Liver (tissue), 7 donors: ENCODE measurements at regions not wholly inside any gene's neighbourhood (a gene's known extent, or its start where the extent isn't known, plus 50 kb on each side); places are given as distances from the start of the nearest gene placed in this dataset.

Experiments used
- DNase-seq: peaks from one replicate; pipeline ENCODE4 v3.0.0-alpha.2; 2017; ENCODE audit warnings: low spot score
- H3K27ac ChIP-seq, 2 donors: one replicate each; pipeline ENCODE4 v1.7.0; 2013; ENCODE audit warnings: inconsistent platforms in 2 of 2, low read length in 2 of 2, control low read depth in 1 of 2, low read depth in 1 of 2, mild to moderate bottlenecking in 1 of 2
- H3K27me3 ChIP-seq, 4 donors: one replicate each; pipeline versions ENCODE4 v1.6.1 to v1.7.0; 2013; ENCODE audit warnings: low read length in 3 of 4, inconsistent platforms in 1 of 4, mild to moderate bottlenecking in 1 of 4, moderate library complexity in 1 of 4; ENCODE audit not compliant: control insufficient read depth in 4 of 4, insufficient read depth in 4 of 4
- H3K36me3 ChIP-seq, 4 donors: one replicate each; pipeline versions ENCODE4 v1.6.1 to v1.7.0; 2013; ENCODE audit warnings: low read length in 3 of 4, mild to moderate bottlenecking in 3 of 4, low read depth in 1 of 4, moderate library complexity in 1 of 4; ENCODE audit not compliant: control insufficient read depth in 4 of 4, insufficient read depth in 3 of 4
- H3K4me1 ChIP-seq, 4 donors: one replicate each; pipeline versions ENCODE4 v1.6.1 to v1.7.0; 2013; ENCODE audit warnings: low read length in 3 of 4, mild to moderate bottlenecking in 3 of 4, moderate library complexity in 1 of 4; ENCODE audit not compliant: control insufficient read depth in 4 of 4, insufficient read depth in 4 of 4
- H3K4me3 ChIP-seq, 3 donors: one replicate each; pipeline versions ENCODE4 v1.6.1 to v1.7.0; 2013; ENCODE audit warnings: low read length in 3 of 3, control low read depth in 1 of 3, low read depth in 1 of 3, mild to moderate bottlenecking in 1 of 3
- H3K9ac ChIP-seq, 2 donors: one replicate each; pipeline ENCODE4 v1.7.0; 2013; ENCODE audit warnings: low read length in 2 of 2, mild to moderate bottlenecking in 2 of 2, moderate library complexity in 2 of 2, control low read depth in 1 of 2, low read depth in 1 of 2
- H3K9me3 ChIP-seq, 4 donors: one replicate each; pipeline versions ENCODE4 v1.6.1 to v1.7.0; 2013; ENCODE audit warnings: low read length in 3 of 4; ENCODE audit not compliant: control insufficient read depth in 4 of 4
- FOXA1 ChIP-seq: IDR thresholded peaks from 2 replicates; pipeline ENCODE4 v1.6.1; 2016; ENCODE audit warnings: antibody characterized with exemption
- GABPA ChIP-seq, 2 donors: IDR thresholded peaks in 1 of 2; conservative IDR thresholded peaks in 1 of 2; 2 replicates each; pipeline ENCODE4 v1.6.1; 2016; ENCODE audit warnings: antibody characterized with exemption in 2 of 2, mild to moderate bottlenecking in 1 of 2, moderate library complexity in 1 of 2
- HNF4A ChIP-seq, 2 donors: conservative IDR thresholded peaks; 2 replicates each; pipeline ENCODE4 v1.6.1; 2016; ENCODE audit warnings: antibody characterized with exemption in 2 of 2, mild to moderate bottlenecking in 2 of 2
- HNF4G ChIP-seq: IDR thresholded peaks from 2 replicates; pipeline ENCODE4 v1.6.1; 2016; ENCODE audit warnings: antibody characterized with exemption
- JUND ChIP-seq, 2 donors: IDR thresholded peaks; 2 replicates each; pipeline ENCODE4 v1.6.1; 2016; ENCODE audit warnings: antibody characterized with exemption in 2 of 2
- NR2F2 ChIP-seq: IDR thresholded peaks from 2 replicates; pipeline ENCODE4 v1.6.1; 2016; ENCODE audit warnings: antibody characterized with exemption
- RXRA ChIP-seq, 2 donors: IDR thresholded peaks; 2 replicates each; pipeline ENCODE4 v1.6.1; 2017 to 2018; ENCODE audit warnings: antibody characterized with exemption in 2 of 2, mild to moderate bottlenecking in 1 of 2
- SP1 ChIP-seq: IDR thresholded peaks from 2 replicates; pipeline ENCODE4 v1.6.1; 2018; ENCODE audit warnings: antibody characterized with exemption, mild to moderate bottlenecking
- YY1 ChIP-seq: IDR thresholded peaks from 2 replicates; pipeline ENCODE4 v1.6.1; 2016; ENCODE audit warnings: antibody characterized with exemption, mild to moderate bottlenecking
- WGBS: extraction: QIAGEN DNeasy Blood & Tissue Kit; methylation state at CpG from one replicate; pipeline ENCODE4 v1.1.7; 2013; 5-methylcytosine and 5-hydroxymethylcytosine counted together
- TF ChIP-seq, protein P1 (sequence below): IDR thresholded peaks from 2 replicates; pipeline ENCODE4 v1.6.1; 2016; ENCODE audit warnings: antibody characterized with exemption
- TF ChIP-seq, protein P2 (sequence below): IDR thresholded peaks from 2 replicates; pipeline ENCODE4 v1.6.1; 2016; ENCODE audit warnings: antibody characterized with exemption
- TF ChIP-seq, protein P3 (sequence below): IDR thresholded peaks from 2 replicates; pipeline ENCODE4 v1.6.1; 2016; ENCODE audit warnings: antibody characterized with exemption
- TF ChIP-seq, protein P4 (sequence below): IDR thresholded peaks from 2 replicates; pipeline ENCODE4 v1.6.1; 2016; ENCODE audit warnings: antibody characterized with exemption, mild to moderate bottlenecking
- donor health status: healthy.
- donor health status: healthy.
- donor health status: healthy.
- donor health status: healthy.

DNA sequence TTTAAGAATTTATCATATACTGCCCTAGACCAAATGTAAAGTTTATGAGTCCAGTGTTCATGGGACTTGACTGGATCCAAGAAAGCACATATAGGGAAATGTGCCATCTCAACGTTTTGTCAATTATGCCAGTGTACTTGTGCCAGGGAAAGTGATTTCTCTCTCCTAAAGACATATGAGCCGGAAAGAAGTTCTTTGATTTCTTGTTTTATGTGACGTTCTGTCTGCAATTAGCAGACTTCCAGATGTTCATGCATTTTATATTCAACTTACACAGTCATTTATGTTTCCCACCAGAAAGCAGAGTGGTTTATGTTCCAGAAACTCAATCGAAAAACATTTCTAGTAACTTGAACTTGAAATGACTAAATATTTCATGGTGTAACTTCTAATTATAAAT, 203.8 kb downstream of the FAM170A start:
- Histone ChIP-seq H3K27ac (no peak overlapping the region), H3K4me1 (no peaks in the 10 kb centered on the region), H3K9ac (no peak overlapping the region), H3K9me3 (no peaks in the 10 kb centered on the region), H3K27me3 (no peaks in the 10 kb centered on the region), H3K4me3 (no peak overlapping the region), H3K36me3 (no peaks in the 10 kb centered on the region)
- DNase-seq: no peak
- TF ChIP-seq, protein P1, sequence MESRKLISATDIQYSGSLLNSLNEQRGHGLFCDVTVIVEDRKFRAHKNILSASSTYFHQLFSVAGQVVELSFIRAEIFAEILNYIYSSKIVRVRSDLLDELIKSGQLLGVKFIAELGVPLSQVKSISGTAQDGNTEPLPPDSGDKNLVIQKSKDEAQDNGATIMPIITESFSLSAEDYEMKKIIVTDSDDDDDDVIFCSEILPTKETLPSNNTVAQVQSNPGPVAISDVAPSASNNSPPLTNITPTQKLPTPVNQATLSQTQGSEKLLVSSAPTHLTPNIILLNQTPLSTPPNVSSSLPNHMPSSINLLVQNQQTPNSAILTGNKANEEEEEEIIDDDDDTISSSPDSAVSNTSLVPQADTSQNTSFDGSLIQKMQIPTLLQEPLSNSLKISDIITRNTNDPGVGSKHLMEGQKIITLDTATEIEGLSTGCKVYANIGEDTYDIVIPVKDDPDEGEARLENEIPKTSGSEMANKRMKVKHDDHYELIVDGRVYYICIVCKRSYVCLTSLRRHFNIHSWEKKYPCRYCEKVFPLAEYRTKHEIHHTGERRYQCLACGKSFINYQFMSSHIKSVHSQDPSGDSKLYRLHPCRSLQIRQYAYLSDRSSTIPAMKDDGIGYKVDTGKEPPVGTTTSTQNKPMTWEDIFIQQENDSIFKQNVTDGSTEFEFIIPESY: no peak
- TF ChIP-seq SP1 (no peak), RXRA (IDR thresholded peaks at IDR 0.05) (no peak), YY1 (no peak), JUND (IDR thresholded peaks at IDR 0.05) (no peak), FOXA1 (no peak)
- TF ChIP-seq, protein P2, sequence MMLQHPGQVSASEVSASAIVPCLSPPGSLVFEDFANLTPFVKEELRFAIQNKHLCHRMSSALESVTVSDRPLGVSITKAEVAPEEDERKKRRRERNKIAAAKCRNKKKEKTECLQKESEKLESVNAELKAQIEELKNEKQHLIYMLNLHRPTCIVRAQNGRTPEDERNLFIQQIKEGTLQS: no peak
- TF ChIP-seq, protein P3, sequence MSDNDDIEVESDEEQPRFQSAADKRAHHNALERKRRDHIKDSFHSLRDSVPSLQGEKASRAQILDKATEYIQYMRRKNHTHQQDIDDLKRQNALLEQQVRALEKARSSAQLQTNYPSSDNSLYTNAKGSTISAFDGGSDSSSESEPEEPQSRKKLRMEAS: no peak
- WGBS: 77% methylated on average over 4 of the region's 4 CpGs

DNA sequence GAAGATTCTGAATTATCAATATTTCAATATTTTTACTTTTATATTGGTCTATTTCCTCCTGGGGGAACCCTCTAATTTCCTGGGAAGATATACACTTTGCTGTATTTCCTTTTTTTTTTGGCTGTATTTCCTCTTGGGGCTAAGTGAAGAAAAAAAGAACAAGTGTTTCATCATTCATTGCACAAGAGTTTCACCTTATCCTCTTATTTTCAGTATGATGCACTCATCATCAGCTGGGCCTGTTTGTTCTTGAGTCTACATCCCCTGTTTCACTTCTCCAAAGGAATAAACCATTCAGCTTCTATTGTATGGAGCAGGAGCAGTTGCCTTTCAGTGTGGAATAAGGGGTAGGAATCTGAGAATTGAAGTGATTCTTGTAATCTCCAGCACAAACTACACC, 210.8 kb downstream of the FAM170A start:
- Histone ChIP-seq H3K27me3 (no peaks in the 10 kb centered on the region), H3K27ac (no peak overlapping the region), H3K36me3 (no peaks in the 10 kb centered on the region), H3K4me3 (no peak overlapping the region), H3K4me1 (no peaks in the 10 kb centered on the region), H3K9ac (no peak overlapping the region), H3K9me3 (no peaks in the 10 kb centered on the region)
- TF ChIP-seq, protein P1: no peak
- TF ChIP-seq HNF4G: no peak
- no peak for TF ChIP-seq HNF4A (conservative IDR thresholded peaks at IDR 0.05)
- TF ChIP-seq, protein P3: no peak
- TF ChIP-seq SP1: no peak
- DNase-seq: no peak

DNA sequence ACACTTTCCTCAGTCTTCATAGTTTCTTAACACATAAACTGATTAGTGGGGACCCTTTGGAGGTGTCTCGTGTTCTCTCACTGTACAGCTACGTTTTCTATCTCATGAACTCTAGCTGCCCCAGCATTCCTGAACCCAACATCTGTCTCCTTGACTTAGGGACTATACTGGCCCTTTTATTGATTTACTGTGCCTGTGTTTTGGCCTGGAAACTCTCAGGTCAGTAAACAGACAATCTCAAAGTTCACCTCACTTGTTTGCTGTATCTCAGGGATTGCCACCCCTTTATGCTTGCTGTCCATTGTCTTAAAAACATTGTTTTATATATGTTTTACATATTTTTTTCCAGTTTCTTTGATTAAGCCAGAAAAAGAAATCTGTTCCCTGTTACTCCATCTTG, 222.8 kb downstream of the FAM170A start:
- H3K36me3 ChIP-seq: no peaks in the 10 kb centered on the region
- TF ChIP-seq NR2F2 (no peak), YY1 (no peak), HNF4A (conservative IDR thresholded peaks at IDR 0.05) (peak; percentile 67 to 77), HNF4G (peak; percentile 43), GABPA (IDR thresholded peaks at IDR 0.05 in 1 of 2, conservative IDR thresholded peaks at IDR 0.05 in 1 of 2) (no peak), RXRA (IDR thresholded peaks at IDR 0.05) (peak; percentile 53 to 56), FOXA1 (no peak), SP1 (peak; percentile 42), JUND (IDR thresholded peaks at IDR 0.05) (no peak)
- TF ChIP-seq, protein P2: no peak
- TF ChIP-seq, protein P3: no peak
- TF ChIP-seq, protein P4, sequence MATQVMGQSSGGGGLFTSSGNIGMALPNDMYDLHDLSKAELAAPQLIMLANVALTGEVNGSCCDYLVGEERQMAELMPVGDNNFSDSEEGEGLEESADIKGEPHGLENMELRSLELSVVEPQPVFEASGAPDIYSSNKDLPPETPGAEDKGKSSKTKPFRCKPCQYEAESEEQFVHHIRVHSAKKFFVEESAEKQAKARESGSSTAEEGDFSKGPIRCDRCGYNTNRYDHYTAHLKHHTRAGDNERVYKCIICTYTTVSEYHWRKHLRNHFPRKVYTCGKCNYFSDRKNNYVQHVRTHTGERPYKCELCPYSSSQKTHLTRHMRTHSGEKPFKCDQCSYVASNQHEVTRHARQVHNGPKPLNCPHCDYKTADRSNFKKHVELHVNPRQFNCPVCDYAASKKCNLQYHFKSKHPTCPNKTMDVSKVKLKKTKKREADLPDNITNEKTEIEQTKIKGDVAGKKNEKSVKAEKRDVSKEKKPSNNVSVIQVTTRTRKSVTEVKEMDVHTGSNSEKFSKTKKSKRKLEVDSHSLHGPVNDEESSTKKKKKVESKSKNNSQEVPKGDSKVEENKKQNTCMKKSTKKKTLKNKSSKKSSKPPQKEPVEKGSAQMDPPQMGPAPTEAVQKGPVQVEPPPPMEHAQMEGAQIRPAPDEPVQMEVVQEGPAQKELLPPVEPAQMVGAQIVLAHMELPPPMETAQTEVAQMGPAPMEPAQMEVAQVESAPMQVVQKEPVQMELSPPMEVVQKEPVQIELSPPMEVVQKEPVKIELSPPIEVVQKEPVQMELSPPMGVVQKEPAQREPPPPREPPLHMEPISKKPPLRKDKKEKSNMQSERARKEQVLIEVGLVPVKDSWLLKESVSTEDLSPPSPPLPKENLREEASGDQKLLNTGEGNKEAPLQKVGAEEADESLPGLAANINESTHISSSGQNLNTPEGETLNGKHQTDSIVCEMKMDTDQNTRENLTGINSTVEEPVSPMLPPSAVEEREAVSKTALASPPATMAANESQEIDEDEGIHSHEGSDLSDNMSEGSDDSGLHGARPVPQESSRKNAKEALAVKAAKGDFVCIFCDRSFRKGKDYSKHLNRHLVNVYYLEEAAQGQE: no peak
- no peak for DNase-seq
- no peaks in the 10 kb centered on the region for H3K27me3 ChIP-seq
- no peak overlapping the region for H3K9ac ChIP-seq
- H3K4me1 ChIP-seq: peaks cover 0 to 5% (median 0%) of the 10 kb centered on the region in 4 donors
- no peak overlapping the region for H3K27ac ChIP-seq
- H3K4me3 ChIP-seq: no peak overlapping the region
- H3K9me3 ChIP-seq: no peaks in the 10 kb centered on the region
- 16% methylated on average over 2 of the region's 2 CpGs for WGBS
